Vagina (tissue), 2 donors: ENCODE measurements at regions not wholly inside any gene's neighbourhood (a gene's known extent, or its start where the extent isn't known, plus 50 kb on each side); places are given as distances from the start of the nearest gene placed in this dataset.

Experiments used
- POLR2A ChIP-seq, 2 donors: fragments of 450-650 bp; IDR thresholded peaks; one replicate each; pipeline ENCODE4 v1.6.1; 2017; ENCODE audit warnings: antibody characterized with exemption in 2 of 2, mild to moderate bottlenecking in 2 of 2, moderate library complexity in 2 of 2
- TF ChIP-seq, protein P1 (sequence below), 3 experiments: fragments of 450-650 bp in 2 of 3; fragments of 200-600 bp in 1 of 3; sonication (generic) in 1 of 3; IDR thresholded peaks; one replicate each; pipeline ENCODE4 v1.5.1; 2017 to 2019; ENCODE audit warnings: antibody characterized with exemption in 3 of 3, mild to moderate bottlenecking in 2 of 3, moderate library complexity in 2 of 3

DNA sequence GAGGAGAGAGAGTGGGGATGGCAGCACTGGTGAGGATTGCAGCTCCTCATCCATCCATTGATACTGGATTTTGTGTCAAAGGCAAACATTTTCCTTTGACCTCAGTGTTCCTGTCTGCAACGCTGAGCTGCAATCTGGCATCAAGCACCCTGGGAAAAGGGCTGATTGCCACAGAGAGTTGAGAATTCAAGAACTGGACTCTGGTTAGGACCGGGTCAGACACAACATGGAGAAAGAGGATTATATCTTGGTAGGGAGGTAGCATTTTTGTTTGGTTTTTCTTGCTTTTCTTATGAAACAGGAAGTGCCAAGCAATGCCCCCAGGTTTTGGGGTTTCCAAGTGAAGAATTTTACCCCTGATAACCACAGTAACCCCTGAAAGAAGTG lies 81.9 kb upstream of the PKDCC start:
- TF ChIP-seq, protein P1, sequence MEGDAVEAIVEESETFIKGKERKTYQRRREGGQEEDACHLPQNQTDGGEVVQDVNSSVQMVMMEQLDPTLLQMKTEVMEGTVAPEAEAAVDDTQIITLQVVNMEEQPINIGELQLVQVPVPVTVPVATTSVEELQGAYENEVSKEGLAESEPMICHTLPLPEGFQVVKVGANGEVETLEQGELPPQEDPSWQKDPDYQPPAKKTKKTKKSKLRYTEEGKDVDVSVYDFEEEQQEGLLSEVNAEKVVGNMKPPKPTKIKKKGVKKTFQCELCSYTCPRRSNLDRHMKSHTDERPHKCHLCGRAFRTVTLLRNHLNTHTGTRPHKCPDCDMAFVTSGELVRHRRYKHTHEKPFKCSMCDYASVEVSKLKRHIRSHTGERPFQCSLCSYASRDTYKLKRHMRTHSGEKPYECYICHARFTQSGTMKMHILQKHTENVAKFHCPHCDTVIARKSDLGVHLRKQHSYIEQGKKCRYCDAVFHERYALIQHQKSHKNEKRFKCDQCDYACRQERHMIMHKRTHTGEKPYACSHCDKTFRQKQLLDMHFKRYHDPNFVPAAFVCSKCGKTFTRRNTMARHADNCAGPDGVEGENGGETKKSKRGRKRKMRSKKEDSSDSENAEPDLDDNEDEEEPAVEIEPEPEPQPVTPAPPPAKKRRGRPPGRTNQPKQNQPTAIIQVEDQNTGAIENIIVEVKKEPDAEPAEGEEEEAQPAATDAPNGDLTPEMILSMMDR (IDR thresholded peaks at IDR 0.05): no peak
- TF ChIP-seq POLR2A (IDR thresholded peaks at IDR 0.05): no peak
